Activated CD4-positive, alpha-beta T cell treated with anti-CD3 and anti-CD28 coated beads, Interleukin-2, Interleukin-4, amounts not matched to agents 100 ng/mL and 50 ng/mL, durations not matched to agents 16 hours and 8 hours (primary cell): ENCODE measurements at regions not wholly inside any gene's neighbourhood (a gene's known extent, or its start where the extent isn't known, plus 50 kb on each side); places are given as distances from the start of the nearest gene placed in this dataset.

ENCODE experiments used
- DNase-seq: peaks from one replicate; pipeline ENCODE4 v3.0.0-alpha.2; 2020; ENCODE audit warnings: low spot score

DNA sequence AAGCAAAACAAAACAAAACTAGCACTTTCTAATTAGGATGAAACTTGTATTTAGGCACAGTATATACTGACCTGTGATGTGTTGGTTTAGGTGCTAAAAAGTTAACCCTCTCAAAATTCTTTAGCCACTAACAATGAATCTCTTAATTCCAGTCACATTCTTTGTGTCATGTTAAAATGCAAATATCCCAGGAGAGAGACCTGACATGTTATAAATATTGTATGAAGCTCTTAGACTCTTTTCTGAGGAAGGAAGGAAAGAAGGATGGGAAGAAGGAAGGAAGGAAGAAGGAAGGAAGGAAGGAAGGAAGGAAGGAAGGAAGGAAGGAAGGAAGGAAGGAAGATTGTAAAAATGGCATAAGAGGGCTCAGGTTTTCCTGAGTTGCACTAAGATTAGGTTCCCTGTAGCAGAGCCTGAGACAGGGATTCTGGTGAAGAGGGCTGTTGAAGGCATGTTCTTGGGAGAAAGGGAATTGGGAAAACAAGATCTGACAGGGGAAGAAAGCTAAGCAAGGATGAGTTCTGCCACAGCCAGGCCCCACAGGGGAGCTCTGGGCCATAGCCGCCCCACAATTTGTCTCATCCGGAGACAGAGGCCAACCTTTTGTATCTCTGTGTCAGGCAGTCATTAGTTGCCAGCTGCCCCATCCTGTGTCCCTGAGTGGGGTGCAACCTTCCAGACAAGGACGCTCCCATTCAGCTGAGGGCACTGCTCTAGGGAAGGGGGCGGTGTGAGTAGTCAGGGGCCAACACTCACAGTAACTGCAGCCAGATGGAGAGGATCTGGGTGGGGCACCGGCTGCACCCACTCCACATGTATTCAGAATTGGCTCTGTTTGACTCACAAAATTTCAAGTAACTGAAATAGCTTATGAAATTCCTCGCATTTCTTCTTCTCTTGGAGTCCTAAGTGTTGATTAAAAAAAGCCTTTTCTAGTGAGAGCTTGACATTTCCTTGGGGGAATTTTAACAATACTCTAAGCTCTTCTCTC is 189.3 kb upstream of the ARG1 start:
- DNase-seq, result no peak

DNA sequence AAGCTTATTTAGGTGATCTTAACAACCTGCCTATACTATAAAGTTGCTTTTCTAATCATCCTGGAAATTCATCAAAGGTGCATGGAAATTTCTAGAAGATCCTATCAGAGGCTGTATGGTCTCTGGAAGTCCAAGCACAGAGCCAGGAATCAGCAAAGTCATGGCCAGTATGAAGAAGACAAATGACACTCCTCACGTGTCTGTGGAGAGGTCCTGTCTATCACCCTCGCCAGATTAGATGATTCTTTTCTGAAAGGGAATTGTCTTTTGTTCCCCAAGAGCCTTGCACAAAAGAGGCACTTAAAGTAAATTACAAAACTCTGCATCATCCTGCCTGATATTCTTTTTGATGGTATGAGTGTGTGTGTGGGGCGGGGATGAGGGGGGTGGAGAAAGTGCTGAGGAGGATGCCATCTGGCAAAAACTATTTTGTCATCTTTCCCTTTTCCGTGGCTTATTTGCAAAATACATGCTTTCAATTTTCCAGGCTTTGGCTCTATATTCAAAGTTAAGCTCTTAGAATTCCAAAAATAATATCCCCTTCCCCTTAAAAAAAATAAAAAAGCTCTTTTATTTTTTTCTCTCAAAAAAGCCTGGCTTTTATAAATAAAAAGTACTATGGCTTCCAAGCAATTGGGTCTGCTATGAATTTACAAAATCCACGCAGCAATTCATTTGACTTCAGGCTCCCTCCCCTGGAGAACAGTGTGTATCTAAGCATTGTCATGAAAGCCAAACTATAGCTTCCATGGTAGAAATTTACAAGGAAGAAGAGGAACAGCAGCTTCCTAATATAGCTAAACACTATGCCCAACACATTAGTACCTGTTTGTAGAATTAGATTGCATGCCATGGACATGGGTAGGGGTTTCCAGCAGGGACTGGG is 185.2 kb upstream of the ARG1 start:
- DNase-seq, result no peak

DNA sequence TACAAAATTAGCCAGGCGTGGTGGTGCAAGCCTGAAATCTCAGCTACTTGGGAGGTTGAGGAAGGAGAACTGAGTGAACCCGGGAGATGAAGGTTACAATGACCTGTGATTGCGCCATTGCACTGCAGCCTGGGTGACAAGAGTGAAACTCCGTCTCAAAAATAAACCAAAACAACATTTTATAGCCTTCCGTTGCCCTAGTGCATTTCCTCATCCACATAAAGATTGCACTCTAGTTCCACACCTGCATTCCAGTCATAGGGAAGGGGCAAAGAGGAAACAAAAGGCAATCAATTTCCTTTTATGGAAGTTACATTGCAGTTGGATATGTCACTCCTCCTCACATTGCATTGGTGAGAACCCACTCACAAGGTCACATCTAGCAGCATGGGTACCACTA is 182.7 kb upstream of the ARG1 start:
- no peak for DNase-seq

DNA sequence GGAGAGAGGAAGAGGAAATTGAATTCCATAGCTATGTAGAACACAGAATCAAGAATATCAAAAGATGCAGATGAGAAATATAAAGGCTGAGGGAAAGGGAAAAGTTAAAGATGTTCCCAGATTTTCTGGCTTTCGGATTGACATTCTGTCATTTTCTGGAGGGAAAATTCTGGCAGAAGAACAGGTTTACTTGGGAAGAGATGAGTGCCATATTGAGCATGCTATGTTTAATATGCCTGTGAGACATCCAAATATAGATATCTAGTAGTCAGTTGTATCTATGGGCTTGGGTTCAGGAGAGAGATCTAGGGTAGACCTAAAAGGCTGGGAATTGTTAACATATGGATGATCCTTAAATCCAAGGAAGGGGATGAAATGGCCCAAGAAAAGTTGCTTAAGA is 181.9 kb upstream of the ARG1 start:
- no peak for DNase-seq

DNA sequence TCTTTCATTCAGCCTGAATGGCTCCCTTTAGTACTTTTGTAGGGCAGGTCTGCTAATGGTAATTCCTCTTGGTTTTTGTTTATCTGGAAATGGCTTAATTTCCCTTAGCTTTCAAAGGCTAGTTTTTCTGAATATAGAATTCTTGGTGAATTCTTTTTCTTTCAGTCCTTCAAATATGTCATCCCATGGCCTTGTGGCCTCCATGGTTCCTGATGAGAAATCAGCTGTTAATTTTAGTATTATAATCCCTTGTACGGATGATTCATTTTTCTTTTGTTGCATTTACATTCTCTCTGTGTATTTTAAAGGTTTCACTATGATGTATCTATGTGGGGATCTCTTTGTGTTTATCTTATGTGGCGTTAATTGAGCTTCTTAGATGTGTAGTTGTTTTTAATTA is 179.6 kb upstream of the ARG1 start:
- DNase-seq, result no peak

DNA sequence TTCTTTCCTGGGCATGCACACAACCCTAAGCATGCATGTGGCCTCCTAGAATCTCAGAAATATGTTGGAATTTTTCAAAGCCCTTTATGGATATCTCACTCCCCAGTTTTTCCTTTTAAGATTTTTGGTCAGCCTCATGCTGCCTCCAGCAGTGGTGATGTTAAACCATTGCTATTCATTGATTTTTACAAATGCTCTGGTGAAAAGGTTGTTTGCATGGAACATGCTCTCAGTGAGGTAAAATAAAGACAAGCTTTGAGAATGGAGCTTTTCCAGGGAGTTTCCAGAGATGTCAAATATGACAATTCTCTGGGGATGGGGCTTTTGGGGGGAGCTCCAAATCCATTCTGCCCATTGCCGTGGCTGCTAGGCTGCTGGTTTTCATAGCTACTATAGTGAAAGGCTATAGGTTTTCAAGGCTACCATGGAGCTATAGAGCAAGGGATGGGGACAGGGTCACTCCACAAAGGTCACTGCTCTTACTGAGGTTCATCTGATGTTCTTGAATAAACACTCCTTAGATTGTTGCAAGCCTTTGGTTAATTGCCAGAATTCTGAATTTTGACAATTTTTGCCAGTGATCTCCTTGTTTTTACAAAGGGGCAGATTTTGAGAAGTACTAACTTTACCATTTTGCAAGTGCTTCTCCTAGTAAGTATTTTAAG is 178.1 kb upstream of the ARG1 start:
- no peak for DNase-seq

DNA sequence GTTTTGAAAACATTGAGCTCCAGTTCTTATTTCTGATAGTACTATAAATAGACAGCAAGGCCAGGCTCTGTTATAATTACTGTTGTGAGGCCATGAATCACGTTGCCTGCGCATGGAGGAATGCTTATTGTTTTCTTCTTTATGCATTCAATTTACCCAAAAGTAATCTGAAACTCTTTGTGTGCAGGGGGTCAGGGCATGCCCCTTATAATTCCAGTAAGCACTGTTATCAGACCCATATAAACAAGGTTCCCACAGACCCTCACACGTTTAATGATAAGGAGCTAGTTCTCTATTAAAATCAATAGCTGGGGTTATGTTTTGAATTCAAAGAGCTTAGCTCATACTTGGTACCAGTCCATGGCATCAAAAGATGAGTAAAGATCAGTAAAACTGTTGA is 174.8 kb upstream of the ARG1 start:
- no peak for DNase-seq

DNA sequence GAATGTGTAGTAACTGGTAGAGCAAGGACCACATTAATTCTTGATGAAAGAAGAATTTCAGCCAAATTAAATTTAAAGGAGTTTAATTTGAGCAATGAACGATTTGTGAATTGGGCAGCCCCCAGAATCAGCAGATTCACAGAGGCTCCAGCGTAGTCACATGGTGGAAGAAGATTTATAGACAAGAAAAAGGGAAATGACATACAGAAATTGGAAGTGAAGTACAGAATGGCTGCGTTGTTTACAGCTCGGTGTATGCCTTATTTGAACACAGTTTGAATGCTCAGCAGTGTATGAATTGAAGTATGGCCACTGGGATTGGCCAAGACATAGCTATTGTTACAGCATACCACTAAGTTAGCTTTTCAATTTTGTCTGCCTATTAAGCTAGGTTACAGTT is 173.6 kb upstream of the ARG1 start:
- DNase-seq, result no peak

DNA sequence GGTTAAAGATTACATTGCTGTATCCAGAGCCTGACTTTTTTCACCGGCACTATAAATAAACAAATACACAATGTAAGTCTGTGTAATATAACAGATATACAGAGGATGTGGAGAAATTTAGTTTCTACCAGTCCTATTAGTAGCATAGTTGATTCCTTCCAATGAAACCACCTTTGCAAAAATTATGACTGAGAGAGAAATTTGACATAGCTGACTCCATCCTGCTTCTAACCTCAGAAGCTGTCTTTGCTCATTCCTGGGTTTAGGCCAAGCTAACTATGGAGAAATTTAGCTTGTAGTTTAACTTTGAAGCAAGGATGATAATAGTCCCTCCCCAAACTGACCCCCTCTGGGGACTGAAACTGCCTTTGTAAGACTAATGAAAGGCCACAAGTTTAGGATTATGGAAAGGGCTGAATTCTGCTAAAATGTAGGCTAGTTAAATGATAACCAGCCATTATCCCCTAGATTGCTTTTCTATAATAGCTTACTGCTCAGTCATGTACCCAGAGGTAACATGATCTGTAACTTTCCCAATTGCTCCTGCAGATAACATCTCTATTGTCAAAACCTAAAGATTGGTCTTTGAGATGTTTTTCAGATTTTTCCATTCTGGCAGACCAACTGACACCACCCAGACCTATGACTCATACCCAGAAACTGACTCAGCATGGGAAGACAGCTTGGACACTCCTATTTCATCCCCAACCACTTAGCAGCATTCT is 172.8 kb upstream of the ARG1 start:
- DNase-seq, result peak; percentile 6

DNA sequence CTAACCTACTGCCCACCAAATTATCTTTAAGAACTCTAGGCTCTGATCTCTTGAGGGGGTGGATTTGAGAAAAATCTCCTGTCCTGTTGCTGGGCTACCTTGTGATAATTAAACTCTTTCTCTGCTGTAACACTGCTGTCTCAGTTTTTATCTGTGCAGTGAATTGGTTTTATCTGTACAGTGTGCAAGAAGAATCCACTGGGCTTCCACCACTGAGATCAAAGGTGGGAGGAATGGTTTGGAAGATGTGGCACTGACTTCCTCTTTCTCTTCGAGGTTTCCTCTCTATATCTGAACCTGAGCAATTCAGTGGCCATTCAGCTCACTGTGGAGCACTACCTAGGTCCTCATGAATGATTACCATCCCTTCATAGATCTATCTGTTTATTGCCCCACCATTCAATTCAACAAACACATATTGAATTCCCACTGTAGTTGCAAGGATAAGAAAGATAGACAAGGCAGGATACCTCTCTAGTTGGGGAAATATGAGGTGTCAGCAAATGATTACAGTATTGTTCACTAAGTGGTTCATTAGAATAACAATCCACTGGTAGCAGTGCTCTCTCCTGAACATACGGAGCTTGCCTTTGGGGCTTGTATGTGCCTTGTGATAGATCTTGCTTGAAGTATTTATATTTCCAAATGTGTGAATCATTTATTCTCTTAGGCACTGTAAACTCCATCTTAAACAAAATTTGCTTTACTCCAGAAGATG is 172.1 kb upstream of the ARG1 start:
- DNase-seq, result no peak

DNA sequence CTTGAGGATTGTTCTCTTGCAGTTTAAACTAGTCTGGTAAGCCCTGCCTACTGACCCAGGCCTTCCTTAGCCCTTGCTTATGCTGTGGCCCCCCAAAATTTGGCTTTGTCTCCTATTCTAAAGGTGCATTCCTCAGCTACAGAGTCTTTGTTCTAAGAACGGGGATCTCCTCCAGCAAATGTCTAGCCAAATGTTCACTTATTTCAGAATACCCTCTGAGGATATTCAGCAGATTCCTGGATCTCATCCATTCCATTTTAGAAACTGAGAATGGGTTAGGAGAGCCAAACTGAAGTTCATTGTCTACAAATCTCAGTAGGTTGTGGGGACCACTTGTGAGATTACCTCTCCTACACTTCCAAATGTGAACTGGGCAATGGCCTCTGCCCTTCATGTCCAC is 164.2 kb upstream of the ARG1 start:
- DNase-seq, result no peak

DNA sequence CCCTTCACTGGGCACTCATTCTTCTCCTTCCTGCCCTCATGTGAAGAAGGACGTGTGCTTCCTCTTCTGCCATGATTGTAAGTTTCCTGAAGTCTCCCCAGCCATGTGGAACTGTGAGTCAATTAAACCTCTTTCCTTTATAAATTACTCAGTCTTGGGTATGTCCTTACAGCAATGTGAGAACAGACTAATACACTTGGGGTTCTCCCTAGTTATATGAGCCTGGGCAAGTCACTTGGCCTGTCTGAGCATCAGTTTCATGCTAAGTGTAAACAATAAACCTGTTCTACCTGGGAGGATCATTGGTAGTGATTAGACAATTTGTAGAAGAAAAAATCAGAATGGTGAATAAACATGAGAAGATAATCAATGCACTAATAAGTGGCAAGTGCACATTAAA is 162.2 kb upstream of the ARG1 start:
- DNase-seq, result no peak

DNA sequence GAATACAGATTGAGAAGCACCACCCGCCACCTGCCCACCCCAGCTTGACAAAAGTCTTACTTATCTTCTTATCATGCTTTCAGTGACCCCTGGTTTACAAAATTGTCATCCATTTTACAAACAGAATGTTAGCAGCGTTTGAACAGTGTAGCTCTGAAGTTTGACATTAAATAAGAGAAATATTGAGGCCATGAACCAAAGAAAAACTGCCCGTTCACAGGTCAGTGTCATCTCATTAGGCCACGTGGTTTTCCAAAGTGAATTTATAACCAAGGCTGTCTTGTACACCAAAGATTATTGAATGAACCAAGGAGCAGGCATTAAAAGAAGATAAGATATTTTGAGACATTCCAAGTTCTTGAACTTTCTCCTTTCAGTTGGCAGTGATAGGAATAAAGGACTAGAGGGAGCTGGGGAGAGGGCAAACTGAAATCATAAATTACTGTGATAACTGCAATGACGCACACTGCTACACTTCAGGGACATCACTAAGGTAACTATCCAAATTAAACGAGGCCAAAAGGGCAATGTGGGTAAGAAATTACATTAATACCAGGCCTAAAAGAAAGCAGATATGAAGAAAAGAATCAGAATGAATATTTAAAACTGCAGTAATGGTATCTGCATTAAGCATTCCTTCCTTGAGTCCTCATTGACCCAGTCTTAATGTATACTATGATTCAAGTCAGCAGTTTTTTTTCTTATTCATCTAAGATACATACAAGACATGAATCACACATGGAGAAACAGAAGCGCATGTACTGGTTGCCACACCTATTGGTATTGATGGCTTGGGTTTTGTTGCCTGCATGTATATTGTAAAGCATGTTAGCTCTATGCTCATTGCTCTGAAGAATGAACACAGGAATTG is 159.8 kb upstream of the ARG1 start:
- DNase-seq, result no peak

DNA sequence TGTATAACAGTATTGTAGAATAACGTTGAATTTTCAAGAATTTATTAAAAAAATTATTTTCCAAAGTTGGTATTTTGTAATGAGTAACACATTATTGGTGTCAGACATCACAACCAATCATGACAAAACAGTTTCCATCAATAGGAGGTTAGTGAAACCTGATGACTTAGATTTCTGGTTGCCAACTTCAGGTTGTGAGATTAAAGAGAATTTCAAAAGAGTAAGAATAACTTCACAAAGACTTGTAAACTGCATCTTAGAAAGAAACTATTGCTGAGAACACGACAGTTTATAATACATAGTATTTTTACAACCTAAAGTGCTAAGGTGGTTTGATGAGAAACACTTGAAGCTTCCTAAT is 159.2 kb upstream of the ARG1 start:
- no peak for DNase-seq

DNA sequence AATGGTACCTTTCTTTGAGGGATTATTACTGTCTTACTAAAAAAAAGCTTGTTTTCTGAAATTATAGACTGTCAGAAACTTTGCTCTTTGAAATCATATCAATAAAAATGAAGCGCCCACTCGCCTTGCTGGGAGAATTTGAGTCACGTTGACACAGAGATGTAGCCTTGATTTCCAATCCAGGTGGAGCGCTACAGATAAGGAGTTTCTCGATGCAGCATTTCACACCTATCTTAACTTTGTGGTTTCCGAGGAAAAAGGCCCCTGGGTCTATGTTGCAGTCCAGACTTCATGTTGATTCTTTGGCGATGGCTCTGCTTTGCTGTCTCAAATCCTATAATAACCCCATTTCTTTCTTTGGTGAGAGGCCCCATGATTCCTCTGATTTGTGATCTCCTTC is 158.1 kb upstream of the ARG1 start:
- DNase-seq, result no peak

DNA sequence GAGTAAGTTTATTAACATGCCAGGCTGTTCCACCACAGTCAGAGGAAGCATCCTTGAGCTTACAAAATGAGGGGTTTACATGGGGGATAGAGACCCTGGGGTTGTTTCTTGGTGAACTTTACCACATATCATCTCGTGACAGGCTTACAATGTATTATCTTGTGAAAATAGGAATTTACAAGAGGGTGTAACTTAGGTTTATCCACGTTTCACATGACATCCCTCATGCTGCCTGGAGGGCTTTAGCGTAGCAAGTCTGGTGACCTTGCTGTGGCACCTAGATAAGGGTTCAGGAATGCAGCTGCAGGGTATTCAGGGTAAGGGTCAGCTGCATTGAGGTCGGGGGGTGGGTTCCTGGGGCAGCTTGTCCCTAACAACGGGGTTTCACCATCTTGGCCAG is 154.6 kb upstream of the ARG1 start:
- DNase-seq, result no peak

DNA sequence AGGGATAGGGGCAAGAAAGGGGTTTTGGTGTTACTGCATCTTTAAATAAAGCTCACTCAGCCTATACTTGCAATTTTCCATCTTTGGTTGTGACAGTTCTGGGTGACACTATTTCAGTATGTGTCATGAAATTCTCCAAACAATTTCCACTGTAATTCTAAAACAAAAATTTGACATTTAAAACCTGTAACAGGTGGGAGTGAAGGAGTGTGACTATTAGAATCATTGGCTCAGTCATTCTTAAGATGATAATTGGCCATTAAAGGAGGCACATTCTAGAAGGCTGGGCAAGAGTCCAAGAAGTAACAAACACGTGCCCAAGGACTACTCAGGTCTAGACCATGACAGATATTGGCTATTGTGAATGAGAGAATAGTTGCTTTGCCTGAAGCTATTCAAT is 153.3 kb upstream of the ARG1 start:
- no peak for DNase-seq

DNA sequence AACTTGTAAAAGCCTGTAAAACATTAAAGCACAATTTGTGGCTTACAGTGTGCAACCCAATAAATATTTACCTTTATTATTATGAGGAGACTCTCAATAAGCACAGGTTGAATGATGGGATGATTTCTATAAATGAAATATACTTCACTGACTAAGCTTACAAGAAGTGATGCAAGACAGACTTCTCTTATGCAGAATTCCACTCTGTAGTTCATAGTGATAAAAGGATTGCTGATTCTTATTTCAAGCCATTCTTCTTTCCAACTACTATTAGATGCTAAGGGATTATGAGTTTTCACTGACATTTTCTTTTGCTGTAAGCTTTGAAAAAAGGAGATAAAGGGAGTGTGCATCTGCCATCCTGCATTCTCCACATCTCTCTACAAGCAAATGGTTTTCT is 149.0 kb upstream of the ARG1 start:
- DNase-seq, result no peak

DNA sequence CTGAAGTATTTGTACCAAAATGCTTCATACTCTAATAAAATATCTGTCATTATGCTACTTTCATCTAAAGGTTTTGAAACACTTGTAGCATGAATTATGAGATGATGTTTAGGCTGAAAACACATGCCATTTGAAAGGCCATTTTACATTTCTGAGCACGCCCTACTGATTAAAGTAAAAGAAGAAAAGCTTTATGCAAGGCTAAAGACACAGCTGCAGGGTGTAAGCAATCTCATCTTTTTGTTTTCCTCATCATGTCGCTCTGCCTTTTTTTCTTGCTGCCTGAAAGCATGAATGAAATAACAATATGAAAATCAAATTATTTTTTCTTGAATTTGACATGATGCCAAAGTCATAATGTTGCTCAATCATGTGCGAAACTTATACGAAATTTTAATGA is 148.6 kb upstream of the ARG1 start:
- no peak for DNase-seq

DNA sequence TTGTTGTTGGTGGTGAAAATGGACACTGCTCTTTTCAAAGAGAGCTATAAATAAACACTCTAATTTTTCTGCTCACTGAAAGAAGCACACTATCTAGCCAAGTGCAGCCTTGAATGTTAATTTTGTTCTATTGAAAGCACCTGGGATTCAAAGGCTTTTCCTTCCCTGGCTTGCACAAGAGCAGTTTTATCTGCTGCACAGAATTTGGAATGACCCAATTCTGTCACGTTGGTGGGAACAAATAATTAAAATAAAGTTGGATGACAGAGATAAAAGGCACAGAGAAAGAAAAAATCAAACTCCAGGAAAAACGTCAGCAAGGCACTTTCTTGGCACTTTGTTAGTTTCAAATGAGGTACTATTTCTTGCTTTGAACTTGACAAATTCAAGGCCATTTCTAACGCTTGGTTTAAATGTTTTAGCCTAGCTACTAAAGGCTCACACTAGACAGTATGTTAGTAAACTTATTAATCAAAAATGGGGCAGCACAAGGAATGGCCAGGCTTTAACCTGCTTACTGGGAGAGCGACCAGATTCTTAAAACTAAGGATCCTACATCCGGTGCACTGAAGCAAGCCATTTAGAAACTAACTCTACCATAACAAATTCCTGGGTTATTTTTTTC is 145.5 kb upstream of the ARG1 start:
- DNase-seq, result no peak
